CD4-positive, alpha-beta T cell treated with Interleukin-2 at 100 ng/mL for 4 hours (primary cell): ENCODE measurements at regions not wholly inside any gene's neighbourhood (a gene's known extent, or its start where the extent isn't known, plus 50 kb on each side); places are given as distances from the start of the nearest gene placed in this dataset.

Experiments
- DNase-seq: peaks from one replicate; pipeline ENCODE4 v3.0.0-alpha.2; 2020; ENCODE audit warnings: low spot score

DNA sequence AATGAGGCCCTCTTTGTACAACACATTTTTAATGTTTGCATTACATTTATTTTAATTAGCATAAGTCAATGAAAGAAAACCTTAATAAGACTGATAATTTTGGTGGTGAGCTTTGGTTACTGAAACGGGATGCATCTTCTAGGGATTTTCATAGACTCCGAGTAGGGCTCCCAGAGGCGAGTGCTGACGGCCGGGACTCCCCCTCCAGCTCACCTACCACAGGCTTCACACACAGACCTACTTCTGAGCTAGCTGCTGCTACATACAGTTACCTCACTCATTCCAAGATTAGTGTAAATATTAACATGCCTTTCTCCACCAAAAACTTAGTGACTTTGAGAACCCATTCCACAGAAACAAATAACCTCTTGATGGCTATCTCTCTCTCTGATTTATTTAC lies 271.1 kb downstream of the GALR1 start:
- no peak for DNase-seq

DNA sequence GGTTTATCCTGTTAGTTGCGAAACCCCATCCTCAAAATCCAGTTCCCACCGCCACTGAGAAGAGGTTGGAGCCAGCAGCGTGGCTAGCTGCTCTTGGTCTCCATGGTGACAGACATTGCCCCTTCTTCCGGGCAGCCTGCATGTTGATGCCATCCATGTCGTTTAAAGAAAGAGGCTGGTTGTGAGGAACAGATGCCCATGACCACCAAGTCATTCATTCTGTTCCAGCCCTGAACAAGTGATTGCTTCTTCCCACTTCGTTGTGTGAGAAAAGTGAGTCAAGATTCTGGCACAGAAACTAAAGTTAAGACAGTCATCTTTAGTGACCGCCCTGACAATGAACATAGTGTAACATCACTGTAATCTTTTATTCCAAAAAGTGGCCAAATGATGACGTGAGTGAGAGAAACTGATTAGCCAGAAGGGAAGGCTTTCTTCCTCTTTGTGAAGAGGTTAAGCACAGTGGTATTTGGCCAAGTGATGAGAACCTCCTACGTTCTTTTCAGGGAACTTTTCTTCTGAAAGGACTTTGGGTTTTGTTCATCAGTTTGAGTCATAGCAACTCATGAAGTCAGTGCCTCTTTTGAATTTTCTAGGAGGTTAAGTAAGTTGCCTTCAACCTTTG lies 272.5 kb downstream of the GALR1 start:
- no peak for DNase-seq

GRCh38 chr18:77524909-77525308 lies 275.3 kb downstream of the GALR1 start:
- DNase-seq = no peak

- DNase-seq = no peak
Observed at GRCh38 chr18:77526962-77527361, 277.3 kb downstream of the GALR1 start.

DNA sequence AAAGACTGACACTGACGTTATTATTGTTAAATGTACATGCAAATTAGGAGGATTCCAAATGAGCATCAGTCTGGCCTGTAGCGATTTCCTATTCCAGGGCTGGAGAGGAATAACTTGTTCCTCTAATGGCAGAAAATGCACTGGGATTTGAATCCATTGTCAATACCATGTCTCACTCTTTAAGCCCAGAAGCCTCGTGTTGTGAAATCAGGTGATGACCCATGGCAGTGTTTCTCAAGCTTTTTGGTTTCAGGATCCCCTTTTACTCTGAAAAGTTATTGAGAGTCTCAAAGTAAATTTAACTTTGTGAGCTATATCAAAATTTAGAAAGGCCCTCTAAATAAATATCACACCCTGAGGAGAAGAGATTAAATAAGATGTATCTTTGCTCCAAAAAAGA lies 279.2 kb downstream of the GALR1 start:
- DNase-seq = no peak

- DNase-seq = no peak
Observed at GRCh38 chr18:77529492-77530176, 280.0 kb downstream of the GALR1 start.

- DNase-seq = no peak
Observed at GRCh38 chr18:77530732-77531131, 281.1 kb downstream of the GALR1 start.

DNA sequence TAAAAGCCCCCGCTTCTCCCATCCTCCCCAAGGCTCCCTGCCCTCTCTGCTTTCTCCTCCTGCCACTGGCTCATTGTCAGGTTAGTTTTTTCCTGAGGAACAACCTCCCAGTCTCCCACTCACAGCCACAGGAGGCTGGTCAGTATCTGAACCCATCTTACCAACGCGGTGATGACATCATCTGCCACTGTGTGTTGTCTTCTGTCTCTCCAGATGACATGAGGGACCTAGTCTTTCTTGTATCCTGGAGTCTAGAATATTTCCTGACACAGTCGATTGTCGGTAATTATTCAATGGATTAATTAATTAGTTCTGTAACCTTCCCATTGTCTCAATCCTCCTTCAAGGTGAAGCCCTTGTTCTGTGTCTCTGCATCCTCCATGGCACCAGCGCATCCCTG lies 290.2 kb downstream of the GALR1 start:
- no peak for DNase-seq

DNA sequence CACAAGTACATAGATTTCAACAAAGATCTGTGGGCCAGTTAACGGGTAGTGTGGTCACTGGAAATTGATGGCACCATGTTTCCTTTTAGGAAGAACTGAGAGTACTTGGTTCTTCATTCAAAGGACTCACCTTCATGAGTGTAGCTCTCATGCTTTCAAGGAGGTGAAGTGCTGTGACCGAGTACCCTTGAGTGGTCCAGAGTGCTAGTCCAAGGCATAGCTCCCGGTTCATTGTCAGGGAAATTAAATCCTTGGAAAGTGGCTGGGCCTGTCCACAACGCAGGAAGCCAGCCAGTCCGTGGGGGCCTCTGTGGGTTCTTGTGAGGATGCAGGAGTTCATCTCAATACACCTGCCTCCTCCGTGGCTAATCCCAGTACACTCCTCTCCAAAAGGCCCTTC lies 295.1 kb downstream of the GALR1 start:
- no peak for DNase-seq

GRCh38 chr18:77547757-77548156 lies 298.1 kb downstream of the GALR1 start:
- DNase-seq = no peak

DNA sequence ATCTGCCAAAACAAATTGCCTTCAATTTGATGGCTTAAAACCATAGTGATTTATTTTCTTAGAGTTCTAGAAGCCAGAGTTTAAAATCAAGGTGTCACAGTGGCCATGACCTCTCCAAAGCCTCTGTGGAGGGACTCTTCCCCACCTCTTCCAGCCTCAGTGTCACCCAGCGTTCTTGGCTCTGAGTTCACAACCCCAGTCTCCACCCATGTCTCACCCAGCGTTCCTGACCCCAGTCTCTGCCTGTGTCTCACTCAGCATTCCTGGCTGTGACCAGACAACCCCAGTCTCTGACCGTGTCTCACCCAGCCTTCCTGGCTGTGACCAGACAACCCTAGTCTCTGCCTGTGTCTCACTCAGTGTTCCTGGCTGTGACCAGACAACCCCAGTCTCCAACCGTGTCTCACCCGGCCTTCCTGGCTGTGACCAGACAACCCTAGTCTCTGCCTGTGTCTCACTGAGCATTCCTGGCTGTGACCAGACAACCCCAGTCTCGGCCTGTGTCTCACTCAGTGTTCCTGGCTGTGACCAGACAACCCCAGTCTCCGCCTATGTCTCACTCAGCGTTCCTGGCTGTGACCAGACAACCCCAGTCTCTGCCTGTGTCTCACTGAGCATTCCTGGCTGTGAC lies 299.3 kb downstream of the GALR1 start:
- DNase-seq = no peak

DNA sequence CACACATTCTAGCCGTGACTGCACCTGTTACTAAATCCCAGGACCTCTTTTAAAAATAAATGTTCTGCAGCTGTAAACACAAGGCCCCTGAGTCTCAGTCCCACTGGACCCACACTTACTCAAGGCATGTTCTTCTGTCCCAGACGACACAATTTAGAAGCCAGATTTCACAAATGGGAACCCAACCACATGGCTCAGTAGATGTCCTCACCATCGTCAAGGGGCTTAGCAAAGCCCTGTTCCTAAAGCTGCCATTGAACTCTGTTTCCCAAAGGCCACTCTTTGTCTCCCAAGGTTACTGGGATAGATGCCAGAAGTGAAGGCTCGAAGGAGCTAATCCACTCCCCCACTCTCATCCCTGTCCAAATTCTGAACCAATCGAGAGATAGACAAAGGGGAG lies 301.0 kb downstream of the GALR1 start:
- no peak for DNase-seq

DNA sequence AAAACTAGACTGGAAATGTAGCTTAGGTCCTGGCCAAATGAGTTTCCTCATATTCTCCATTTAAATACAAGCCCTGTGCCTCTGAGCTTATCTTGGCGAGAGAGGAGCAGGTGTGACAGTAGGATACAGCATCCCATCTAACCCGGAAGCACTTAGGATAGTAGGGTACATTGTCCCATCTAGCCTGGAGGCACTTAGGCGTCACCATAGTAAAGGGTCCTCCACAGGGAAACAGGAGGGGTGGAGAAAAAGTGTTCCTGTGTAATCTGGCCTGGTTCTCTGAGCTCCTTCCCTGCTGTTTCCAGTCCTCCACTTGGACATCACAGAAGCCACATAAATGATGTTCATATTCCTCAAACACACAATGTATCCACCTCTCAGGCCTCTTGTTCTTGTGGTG lies 301.4 kb downstream of the GALR1 start:
- no peak for DNase-seq

GRCh38 chr18:77552945-77553344 lies 303.3 kb downstream of the GALR1 start:
- DNase-seq = no peak

- no peak for DNase-seq
Observed at GRCh38 chr18:77554061-77554460, 304.4 kb downstream of the GALR1 start.

GRCh38 chr18:77557046-77557587 lies 307.5 kb downstream of the GALR1 start:
- DNase-seq = no peak

- DNase-seq = no peak
Observed at GRCh38 chr18:77559274-77559910, 309.7 kb downstream of the GALR1 start.

DNA sequence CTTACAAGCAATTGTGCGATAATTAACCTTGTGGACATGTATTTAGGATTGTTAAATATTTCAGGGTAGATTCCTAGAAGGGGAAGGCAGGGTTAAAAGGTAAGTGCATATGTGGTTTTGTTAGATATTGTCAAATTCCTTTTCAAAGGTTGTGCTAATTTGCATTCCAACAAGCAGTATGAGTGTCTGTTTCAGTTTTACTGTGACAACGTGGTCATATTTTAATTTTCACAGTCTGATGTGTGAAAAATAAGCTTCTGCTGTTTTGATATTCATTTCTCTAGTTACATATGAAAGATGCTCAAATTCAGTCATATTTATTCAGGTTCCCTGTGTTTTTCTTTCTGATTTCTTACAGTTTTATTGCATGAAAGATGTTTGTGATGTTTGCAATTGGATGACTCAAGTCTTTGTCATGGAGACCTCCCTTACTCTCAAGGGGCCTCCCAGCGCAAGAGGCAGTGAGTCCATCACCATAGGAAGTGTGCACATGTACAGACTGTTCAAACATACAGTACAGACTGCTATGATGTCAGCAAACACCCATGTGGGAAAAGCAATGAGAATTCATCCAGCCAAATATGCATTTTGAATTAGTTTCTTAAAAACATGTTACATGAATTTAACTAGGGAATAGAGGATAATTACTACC lies 310.8 kb downstream of the GALR1 start:
- DNase-seq = no peak

DNA sequence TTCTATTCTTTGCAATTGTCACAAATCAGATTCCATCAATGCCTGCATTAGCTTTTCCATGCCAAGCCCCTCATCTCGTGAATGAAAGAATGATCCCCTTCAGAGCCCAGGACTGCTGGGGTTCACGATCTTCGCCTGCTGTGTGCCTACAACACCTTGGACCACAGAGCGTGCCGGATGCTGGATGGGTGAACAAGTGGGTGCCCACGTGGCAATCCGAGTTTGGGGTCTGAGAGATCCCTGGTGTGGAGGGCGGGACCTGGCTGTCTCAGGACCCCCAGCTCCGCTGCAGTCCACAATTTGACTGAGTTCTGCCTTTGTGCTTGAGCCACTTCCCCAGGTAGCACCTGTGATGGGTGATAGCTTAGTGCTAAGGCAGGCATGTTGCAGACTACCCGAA lies 317.0 kb downstream of the GALR1 start:
- DNase-seq = no peak

GRCh38 chr18:77567205-77567604 lies 317.6 kb downstream of the GALR1 start:
- DNase-seq = no peak

DNA sequence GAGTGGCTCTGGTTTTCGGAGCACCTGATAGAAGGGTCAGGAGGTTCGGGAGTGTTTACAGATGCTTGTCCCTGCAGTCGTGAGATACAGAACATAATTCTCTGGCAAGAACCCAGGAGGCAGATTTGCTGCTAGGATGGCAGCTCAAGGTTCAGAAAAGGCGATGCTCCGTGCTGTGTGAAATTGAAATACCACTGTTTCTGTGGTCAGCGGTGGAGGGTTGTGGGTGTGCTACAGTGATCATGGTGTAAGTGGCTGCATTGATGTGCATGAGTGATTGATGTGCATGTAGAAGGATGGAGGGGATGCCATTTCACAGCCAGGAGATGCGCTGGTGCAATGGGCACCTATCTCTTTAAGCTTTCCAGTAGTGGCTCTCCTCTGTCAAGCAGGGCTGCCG lies 322.1 kb downstream of the GALR1 start:
- no peak for DNase-seq

DNA sequence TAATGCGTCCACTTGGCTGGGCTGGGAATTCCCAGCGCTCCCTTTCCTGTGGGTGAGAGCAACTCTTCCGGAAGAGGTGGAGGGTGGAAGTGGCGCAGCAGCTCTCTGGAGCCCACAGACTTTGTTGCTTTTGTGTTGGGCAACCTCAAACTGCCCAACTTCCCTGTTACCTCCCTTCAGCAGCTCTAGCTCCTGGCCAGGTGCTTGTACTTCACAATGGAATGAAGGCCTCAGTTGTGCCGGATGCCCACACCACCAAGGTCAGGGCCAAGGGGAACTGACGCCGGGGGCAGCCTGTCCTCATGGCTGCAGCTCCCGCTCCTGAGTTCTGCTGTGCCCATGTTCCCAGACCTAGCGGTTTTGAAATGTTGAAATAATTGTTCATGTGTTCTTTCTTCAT lies 322.9 kb downstream of the GALR1 start:
- DNase-seq = no peak
